Stimulated activated naive CD8-positive, alpha-beta T cell treated with anti-CD3 and anti-CD28 coated beads, Interleukin-15, Interleukin-2, amounts not matched to agents 100 ng/mL and 50 ng/mL, for 24 hours (primary cell): ENCODE measurements at regions not wholly inside any gene's neighbourhood (a gene's known extent, or its start where the extent isn't known, plus 50 kb on each side); places are given as distances from the start of the nearest gene placed in this dataset.
"Not testable (repeated sequence)": the region's sequence is repeated elsewhere in the genome, so short reads cannot be mapped to it uniquely, and the experiment has no call there.

Source experiments
- H3K27ac Mint-ChIP-seq: one replicate; pipeline ENCODE4 v1.8.0; 2021; ENCODE audit warnings: mild to moderate bottlenecking, mixed read lengths
- H3K27me3 Mint-ChIP-seq: one replicate; pipeline ENCODE4 v1.8.0; 2021; ENCODE audit warnings: mixed read lengths
- H3K36me3 Mint-ChIP-seq: one replicate; pipeline ENCODE4 v1.8.0; 2021; ENCODE audit warnings: low read depth, mixed read lengths
- H3K4me1 Mint-ChIP-seq: one replicate; pipeline ENCODE4 v1.8.0; 2021; ENCODE audit warnings: low read depth, mixed read lengths
- H3K4me3 Mint-ChIP-seq: one replicate; pipeline ENCODE4 v1.8.0; 2021; ENCODE audit warnings: mild to moderate bottlenecking, mixed read lengths
- H3K9me3 Mint-ChIP-seq: one replicate; pipeline ENCODE4 v1.8.0; 2021; ENCODE audit warnings: mixed read lengths

GRCh38 chr3:20391644-20392043 is 205.6 kb upstream of the SGO1 start:
- Mint-ChIP-seq H3K27ac (no peak overlapping the region), H3K9me3 (no peaks in the 10 kb centered on the region), H3K27me3 (no peaks in the 10 kb centered on the region), H3K4me1 (no peaks in the 10 kb centered on the region), H3K36me3 (no peaks in the 10 kb centered on the region), H3K4me3 (no peak overlapping the region)

DNA sequence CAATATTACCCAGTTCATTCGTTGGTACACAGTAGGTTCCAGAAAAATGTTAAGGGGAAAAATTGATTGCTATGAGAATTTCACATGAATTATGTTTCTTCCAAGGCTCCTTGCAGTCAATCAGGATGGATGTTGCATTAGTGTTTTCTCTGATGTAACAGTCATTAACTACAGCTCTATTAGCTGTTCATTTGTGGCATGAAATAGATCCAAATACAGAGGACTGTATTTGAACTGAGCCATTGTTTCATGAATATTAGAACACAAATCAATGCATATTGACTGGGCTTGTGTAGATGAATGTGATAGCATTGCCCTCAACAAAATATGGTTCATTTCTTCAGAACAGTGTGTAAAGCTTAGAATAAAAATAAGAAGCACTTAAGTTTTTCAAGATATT is 203.0 kb upstream of the SGO1 start:
- no peak overlapping the region for H3K27ac Mint-ChIP-seq
- no peaks in the 10 kb centered on the region for H3K4me1 Mint-ChIP-seq
- H3K36me3 Mint-ChIP-seq: no peaks in the 10 kb centered on the region
- no peaks in the 10 kb centered on the region for H3K9me3 Mint-ChIP-seq
- H3K4me3 Mint-ChIP-seq: no peak overlapping the region
- no peaks in the 10 kb centered on the region for H3K27me3 Mint-ChIP-seq

- H3K36me3 Mint-ChIP-seq: no peaks in the 10 kb centered on the region
- H3K9me3 Mint-ChIP-seq: no peaks in the 10 kb centered on the region
- no peak overlapping the region for H3K4me3 Mint-ChIP-seq
- no peaks in the 10 kb centered on the region for H3K27me3 Mint-ChIP-seq
- no peak overlapping the region for H3K27ac Mint-ChIP-seq
- no peaks in the 10 kb centered on the region for H3K4me1 Mint-ChIP-seq
Measured at GRCh38 chr3:20380295-20380694, 194.3 kb upstream of the SGO1 start.

- Mint-ChIP-seq H3K36me3 (no peaks in the 10 kb centered on the region), H3K27me3 (no peaks in the 10 kb centered on the region), H3K9me3 (no peaks in the 10 kb centered on the region), H3K4me3 (no peak overlapping the region), H3K27ac (no peak overlapping the region), H3K4me1 (no peaks in the 10 kb centered on the region)
Measured at GRCh38 chr3:20378315-20378714, 192.3 kb upstream of the SGO1 start.

DNA sequence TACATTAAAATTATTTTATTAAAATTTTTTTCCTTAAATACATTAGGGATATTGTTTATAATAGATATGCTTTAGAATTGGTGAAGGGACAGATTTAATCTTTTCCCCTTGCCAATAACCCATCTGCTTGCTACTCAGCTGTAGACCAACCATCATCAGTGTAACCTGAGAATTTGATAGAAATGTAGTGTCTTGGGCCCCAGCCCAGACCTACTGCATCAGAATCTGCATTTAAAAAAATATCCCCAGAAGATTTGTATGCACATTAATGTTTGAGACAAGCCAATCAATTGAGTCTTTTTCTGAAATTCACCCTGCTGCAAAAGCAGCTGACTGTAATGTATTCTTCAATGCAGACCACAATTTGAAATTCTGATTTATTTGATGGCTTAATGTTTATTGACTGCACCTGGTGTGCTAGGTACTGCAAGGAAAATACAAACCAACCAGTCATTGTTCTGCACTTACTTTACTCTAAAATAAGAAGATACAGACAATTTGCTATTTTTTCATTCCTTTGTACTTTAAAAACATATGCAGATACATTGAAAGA is 190.7 kb upstream of the SGO1 start:
- no peaks in the 10 kb centered on the region for H3K4me1 Mint-ChIP-seq
- no peaks in the 10 kb centered on the region for H3K36me3 Mint-ChIP-seq
- no peaks in the 10 kb centered on the region for H3K9me3 Mint-ChIP-seq
- no peak overlapping the region for H3K4me3 Mint-ChIP-seq
- H3K27ac Mint-ChIP-seq: no peak overlapping the region
- H3K27me3 Mint-ChIP-seq: no peaks in the 10 kb centered on the region

DNA sequence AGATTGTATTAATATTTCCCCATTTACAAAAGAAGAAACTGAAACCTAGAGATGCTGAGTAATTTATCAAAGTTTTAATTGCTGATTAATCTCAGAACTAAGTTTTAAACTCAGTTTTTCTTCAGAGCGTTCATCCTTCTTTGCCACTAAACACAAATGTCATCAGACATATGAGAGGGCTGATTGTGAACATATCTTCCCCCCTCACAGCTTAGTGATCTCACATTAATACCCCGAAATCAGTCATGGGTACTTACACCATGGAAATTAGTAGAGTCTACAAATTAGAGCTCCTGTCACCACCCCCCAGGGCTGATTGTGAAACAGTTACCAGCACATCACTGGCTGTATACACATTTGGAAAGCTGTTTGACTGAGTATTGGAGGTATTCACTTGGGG is 189.3 kb upstream of the SGO1 start:
- no peak overlapping the region for H3K27ac Mint-ChIP-seq
- H3K4me3 Mint-ChIP-seq: no peak overlapping the region
- no peaks in the 10 kb centered on the region for H3K9me3 Mint-ChIP-seq
- no peaks in the 10 kb centered on the region for H3K36me3 Mint-ChIP-seq
- no peaks in the 10 kb centered on the region for H3K27me3 Mint-ChIP-seq
- H3K4me1 Mint-ChIP-seq: no peaks in the 10 kb centered on the region

DNA sequence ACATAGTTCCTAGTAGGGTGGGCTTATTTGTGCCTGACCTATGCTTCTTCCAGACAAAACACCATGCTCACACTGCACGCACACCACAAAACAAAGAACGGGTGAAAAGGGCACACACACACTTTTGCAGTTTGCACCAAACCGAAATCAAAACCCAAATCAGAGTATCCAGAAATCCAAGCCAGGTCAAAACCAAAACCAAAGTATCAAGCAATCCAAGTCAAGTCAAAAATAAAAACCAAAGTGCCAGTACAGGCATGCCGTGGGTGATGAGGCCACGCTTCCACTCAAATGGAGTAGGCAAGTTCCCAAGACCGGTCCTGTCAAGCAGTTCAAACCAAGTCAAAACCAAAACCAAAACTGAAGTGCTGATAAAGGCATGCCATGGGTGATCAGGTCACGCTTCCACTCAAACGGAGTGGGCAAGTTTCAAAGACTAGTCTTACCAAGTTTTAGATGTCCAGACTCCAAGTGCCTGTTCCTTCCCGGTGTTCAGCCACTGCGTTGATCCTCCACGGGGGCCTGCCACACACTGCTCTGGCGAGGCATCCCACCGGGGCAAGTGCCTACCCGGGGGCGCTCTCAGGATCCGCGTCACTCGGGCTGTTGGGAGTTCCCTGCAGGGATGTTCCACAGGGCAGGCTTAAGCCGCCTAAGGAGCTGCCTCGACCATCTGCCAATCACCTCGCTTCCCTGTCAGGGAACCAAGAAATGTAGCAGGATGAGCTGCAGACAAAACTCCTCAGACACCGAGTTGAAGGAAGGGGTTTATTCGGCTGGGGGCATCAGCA is 184.5 kb upstream of the SGO1 start:
- H3K36me3 Mint-ChIP-seq, H3K27ac Mint-ChIP-seq, H3K4me1 Mint-ChIP-seq, H3K9me3 Mint-ChIP-seq, H3K4me3 Mint-ChIP-seq, H3K27me3 Mint-ChIP-seq: not testable (repeated sequence)

GRCh38 chr3:20361000-20361399 is 175.0 kb upstream of the SGO1 start:
- Mint-ChIP-seq H3K9me3 (peaks cover 6% of the 10 kb centered on the region), H3K27me3 (no peaks in the 10 kb centered on the region), H3K27ac (no peak overlapping the region), H3K36me3 (no peaks in the 10 kb centered on the region), H3K4me3 (no peak overlapping the region), H3K4me1 (no peaks in the 10 kb centered on the region)

GRCh38 chr3:20353286-20353685 is 167.3 kb upstream of the SGO1 start:
- Mint-ChIP-seq H3K27ac (no peak overlapping the region), H3K9me3 (peaks cover 3% of the 10 kb centered on the region), H3K27me3 (no peaks in the 10 kb centered on the region), H3K4me3 (no peak overlapping the region), H3K36me3 (no peaks in the 10 kb centered on the region), H3K4me1 (no peaks in the 10 kb centered on the region)

DNA sequence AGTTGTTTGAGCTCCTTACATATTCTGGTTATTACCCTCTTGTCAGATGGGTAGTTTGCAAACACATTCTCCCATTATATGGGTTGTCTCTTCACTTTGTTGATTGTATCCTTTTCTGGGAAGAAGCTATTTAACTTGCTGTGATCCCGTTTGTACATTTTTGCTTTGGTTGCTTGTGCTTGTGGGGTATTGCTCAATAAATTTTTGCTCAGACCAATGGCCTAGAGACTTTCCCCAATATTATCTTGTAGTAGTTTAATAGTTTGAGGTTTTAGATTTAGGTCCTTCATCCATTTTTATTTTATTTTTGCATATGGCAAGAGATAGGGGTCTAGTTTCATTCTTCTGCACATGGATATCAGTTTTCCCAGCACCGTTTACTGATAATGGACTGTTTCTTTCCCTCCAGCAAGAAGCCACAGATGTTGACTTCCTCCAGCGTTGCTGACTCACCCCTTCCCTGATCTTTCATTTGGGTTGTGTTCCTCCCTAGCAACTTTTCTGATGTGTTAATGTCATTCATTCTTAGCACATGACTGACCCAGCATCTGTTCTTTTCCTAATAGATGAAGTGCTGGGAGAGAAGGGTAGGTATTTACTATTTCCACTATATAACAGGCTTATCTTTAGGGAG is 166.7 kb upstream of the SGO1 start:
- Mint-ChIP-seq H3K9me3 (no peaks in the 10 kb centered on the region), H3K27ac (no peak overlapping the region), H3K36me3 (no peaks in the 10 kb centered on the region), H3K4me3 (no peak overlapping the region), H3K4me1 (no peaks in the 10 kb centered on the region), H3K27me3 (no peaks in the 10 kb centered on the region)

DNA sequence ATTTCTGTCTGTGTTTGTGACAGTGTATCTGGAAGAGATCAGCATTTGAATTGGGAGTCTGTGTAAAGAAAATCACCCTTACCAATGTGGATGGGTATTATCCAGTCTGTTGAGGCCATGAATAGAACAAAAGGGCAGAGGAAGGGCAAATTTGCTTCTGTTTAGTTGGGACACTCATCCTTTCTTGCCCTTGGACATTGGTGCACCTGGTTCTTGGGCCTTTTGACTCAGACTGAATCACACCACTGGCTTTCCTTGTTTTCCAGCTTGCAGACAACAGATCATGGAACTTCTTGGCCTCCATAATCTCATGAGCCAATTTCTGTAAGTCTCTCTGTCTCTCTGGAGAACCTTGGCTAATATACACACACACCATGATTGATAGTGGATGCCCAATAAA is 164.4 kb upstream of the SGO1 start:
- Mint-ChIP-seq H3K4me3 (no peak overlapping the region), H3K27ac (no peak overlapping the region), H3K27me3 (no peaks in the 10 kb centered on the region), H3K36me3 (no peaks in the 10 kb centered on the region), H3K9me3 (no peaks in the 10 kb centered on the region), H3K4me1 (no peaks in the 10 kb centered on the region)

GRCh38 chr3:20346916-20347315 is 160.9 kb upstream of the SGO1 start:
- Mint-ChIP-seq H3K4me3 (no peak overlapping the region), H3K9me3 (no peaks in the 10 kb centered on the region), H3K4me1 (peaks cover 5% of the 10 kb centered on the region), H3K36me3 (no peaks in the 10 kb centered on the region), H3K27ac (no peak overlapping the region), H3K27me3 (no peaks in the 10 kb centered on the region)

GRCh38 chr3:20346369-20346768 is 160.4 kb upstream of the SGO1 start:
- no peaks in the 10 kb centered on the region for H3K27me3 Mint-ChIP-seq
- H3K27ac Mint-ChIP-seq: no peak overlapping the region
- H3K4me1 Mint-ChIP-seq: peaks cover 5% of the 10 kb centered on the region
- no peaks in the 10 kb centered on the region for H3K9me3 Mint-ChIP-seq
- no peaks in the 10 kb centered on the region for H3K36me3 Mint-ChIP-seq
- no peak overlapping the region for H3K4me3 Mint-ChIP-seq

GRCh38 chr3:20344400-20344959 is 158.5 kb upstream of the SGO1 start:
- H3K27ac Mint-ChIP-seq: no peak overlapping the region
- no peaks in the 10 kb centered on the region for H3K27me3 Mint-ChIP-seq
- peaks cover 5% of the 10 kb centered on the region for H3K4me1 Mint-ChIP-seq
- H3K36me3 Mint-ChIP-seq: no peaks in the 10 kb centered on the region
- H3K4me3 Mint-ChIP-seq: no peak overlapping the region
- H3K9me3 Mint-ChIP-seq: no peaks in the 10 kb centered on the region

GRCh38 chr3:20343790-20344189 is 157.8 kb upstream of the SGO1 start:
- H3K4me3 Mint-ChIP-seq: no peak overlapping the region
- no peaks in the 10 kb centered on the region for H3K9me3 Mint-ChIP-seq
- no peak overlapping the region for H3K27ac Mint-ChIP-seq
- H3K27me3 Mint-ChIP-seq: no peaks in the 10 kb centered on the region
- no peaks in the 10 kb centered on the region for H3K36me3 Mint-ChIP-seq
- H3K4me1 Mint-ChIP-seq: peaks cover 5% of the 10 kb centered on the region
